ENCODE measurements at regions not wholly inside any gene's neighbourhood (a gene's known extent, or its start where the extent isn't known, plus 50 kb on each side); places are given as distances from the start of the nearest gene placed in this dataset.

GRCh38 chr3:68403741-68404140, 528.6 kb downstream of the TAFA4 start:
- Mint-ChIP-seq H3K4me3 (ENCODE audit: unreplicated experiment) (no peak overlapping the region), H3K27ac (ENCODE audit: unreplicated experiment) (no peak overlapping the region), H3K36me3 (ENCODE audit: unreplicated experiment) (no peaks in the 10 kb centered on the region), H3K4me1 (ENCODE audit: low read depth, unreplicated experiment) (no peaks in the 10 kb centered on the region), H3K27me3 (ENCODE audit: unreplicated experiment) (no peaks in the 10 kb centered on the region), H3K9me3 (ENCODE audit: unreplicated experiment) (no peaks in the 10 kb centered on the region)
- no peak for DNase-seq
- TF ChIP-seq CTCF (IDR thresholded peaks at IDR 0.05; ENCODE audit: partially characterized antibody, unreplicated experiment) = no peak

GRCh38 chr3:68402235-68402918, 530.0 kb downstream of the TAFA4 start:
- Mint-ChIP-seq H3K4me3 (ENCODE audit: unreplicated experiment) (no peak overlapping the region), H3K27ac (ENCODE audit: unreplicated experiment) (no peak overlapping the region), H3K9me3 (ENCODE audit: unreplicated experiment) (no peaks in the 10 kb centered on the region), H3K4me1 (ENCODE audit: low read depth, unreplicated experiment) (no peaks in the 10 kb centered on the region), H3K27me3 (ENCODE audit: unreplicated experiment) (no peaks in the 10 kb centered on the region), H3K36me3 (ENCODE audit: unreplicated experiment) (no peaks in the 10 kb centered on the region)
- TF ChIP-seq CTCF (IDR thresholded peaks at IDR 0.05; ENCODE audit: partially characterized antibody, unreplicated experiment) = no peak
- DNase-seq = no peak

GRCh38 chr3:68378631-68379030, 553.7 kb downstream of the TAFA4 start:
- no peak for DNase-seq
- Mint-ChIP-seq H3K4me3 (ENCODE audit: unreplicated experiment) (no peak overlapping the region), H3K4me1 (ENCODE audit: low read depth, unreplicated experiment) (no peaks in the 10 kb centered on the region), H3K36me3 (ENCODE audit: unreplicated experiment) (peaks cover 7% of the 10 kb centered on the region), H3K9me3 (ENCODE audit: unreplicated experiment) (peaks cover 5% of the 10 kb centered on the region), H3K27ac (ENCODE audit: unreplicated experiment) (no peak overlapping the region), H3K27me3 (ENCODE audit: unreplicated experiment) (no peaks in the 10 kb centered on the region)
- no peak for TF ChIP-seq CTCF (IDR thresholded peaks at IDR 0.05; ENCODE audit: partially characterized antibody, unreplicated experiment)

- no peaks in the 10 kb centered on the region for H3K27me3 Mint-ChIP-seq (ENCODE audit: unreplicated experiment)
- no peak overlapping the region for H3K4me3 Mint-ChIP-seq (ENCODE audit: unreplicated experiment)
- no peak for TF ChIP-seq CTCF (IDR thresholded peaks at IDR 0.05; ENCODE audit: partially characterized antibody, unreplicated experiment)
- peaks cover 2% of the 10 kb centered on the region for H3K9me3 Mint-ChIP-seq (ENCODE audit: unreplicated experiment)
- H3K36me3 Mint-ChIP-seq (ENCODE audit: unreplicated experiment) = peaks cover 7% of the 10 kb centered on the region
- H3K27ac Mint-ChIP-seq (ENCODE audit: unreplicated experiment) = no peak overlapping the region
- no peaks in the 10 kb centered on the region for H3K4me1 Mint-ChIP-seq (ENCODE audit: low read depth, unreplicated experiment)
- no peak for DNase-seq
Measured at GRCh38 chr3:68373727-68374126, 558.6 kb downstream of the TAFA4 start.

- no peak for TF ChIP-seq CTCF (IDR thresholded peaks at IDR 0.05; ENCODE audit: partially characterized antibody, unreplicated experiment)
- Mint-ChIP-seq H3K9me3 (ENCODE audit: unreplicated experiment) (no peaks in the 10 kb centered on the region), H3K27ac (ENCODE audit: unreplicated experiment) (no peak overlapping the region), H3K4me3 (ENCODE audit: unreplicated experiment) (no peak overlapping the region), H3K27me3 (ENCODE audit: unreplicated experiment) (no peaks in the 10 kb centered on the region), H3K36me3 (ENCODE audit: unreplicated experiment) (no peaks in the 10 kb centered on the region), H3K4me1 (ENCODE audit: low read depth, unreplicated experiment) (peaks cover 1% of the 10 kb centered on the region)
- no peak for DNase-seq
Measured at GRCh38 chr3:68363796-68364195, 568.6 kb downstream of the TAFA4 start.
